ENCODE measurements at regions not wholly inside any gene's neighbourhood (a gene's known extent, or its start where the extent isn't known, plus 50 kb on each side); places are given as distances from the start of the nearest gene placed in this dataset.

GRCh38 chr6:137407816-137408215 lies 86.4 kb downstream of the OLIG3 start:
- H3K4me1 ChIP-seq (ENCODE audit: control insufficient read depth in 1 of 2, insufficient read depth in 2 of 2, low read length in 2 of 2), result no peaks in the 10 kb centered on the region
- no peaks in the 10 kb centered on the region for H3K79me2 ChIP-seq (ENCODE audit: insufficient read depth, low read length)
- H3K27ac ChIP-seq (ENCODE audit: low read depth, low read length), result no peak overlapping the region
- TF ChIP-seq, protein P1, sequence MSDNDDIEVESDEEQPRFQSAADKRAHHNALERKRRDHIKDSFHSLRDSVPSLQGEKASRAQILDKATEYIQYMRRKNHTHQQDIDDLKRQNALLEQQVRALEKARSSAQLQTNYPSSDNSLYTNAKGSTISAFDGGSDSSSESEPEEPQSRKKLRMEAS (IDR thresholded peaks at IDR 0.05), result no peak
- H2AFZ ChIP-seq (ENCODE audit: low read depth, low read length, poor library complexity, severe bottlenecking), result no peak overlapping the region
- ChIA-PET CTCF (no interaction called here), RAD21 (ENCODE audit: low non-redundant PET in 1 of 2, low total read pairs in 2 of 2, uncharacterized antibody in 2 of 2, unreplicated experiment in 2 of 2) (no interaction called here), POLR2A (no interaction called here)
- DNase-seq (ENCODE audit: low read depth, low spot score) (no peak), ATAC-seq (no peak)
- H4K20me1 ChIP-seq (ENCODE audit: insufficient read depth), result no peaks in the 10 kb centered on the region
- no peak overlapping the region for H3K4me2 ChIP-seq (ENCODE audit: low read length)
- H3K9me3 ChIP-seq (ENCODE audit: control insufficient read depth in 1 of 2, insufficient read depth in 1 of 2, low read depth in 1 of 2, low read length in 2 of 2), result no peaks in the 10 kb centered on the region
- no peaks in the 10 kb centered on the region for H3K36me3 ChIP-seq (ENCODE audit: control insufficient read depth in 1 of 2, insufficient read depth in 2 of 2, low read length in 2 of 2)
- H3K27me3 ChIP-seq (ENCODE audit: insufficient read depth, low read length), result no peaks in the 10 kb centered on the region
- H3K4me3 ChIP-seq (replicated peaks in 1 of 2; ENCODE audit: low read depth in 1 of 2, low read length in 2 of 2), result no peak overlapping the region
- intact Hi-C loops (cut with micrococcal nuclease), result no loop called here
- no peak overlapping the region for H3K9ac ChIP-seq (ENCODE audit: low read length)
- no peaks in the 10 kb centered on the region for H3K9me2 ChIP-seq (ENCODE audit: insufficient read depth)
- BruUV-seq (replicated peaks), result no TSS peak

DNA sequence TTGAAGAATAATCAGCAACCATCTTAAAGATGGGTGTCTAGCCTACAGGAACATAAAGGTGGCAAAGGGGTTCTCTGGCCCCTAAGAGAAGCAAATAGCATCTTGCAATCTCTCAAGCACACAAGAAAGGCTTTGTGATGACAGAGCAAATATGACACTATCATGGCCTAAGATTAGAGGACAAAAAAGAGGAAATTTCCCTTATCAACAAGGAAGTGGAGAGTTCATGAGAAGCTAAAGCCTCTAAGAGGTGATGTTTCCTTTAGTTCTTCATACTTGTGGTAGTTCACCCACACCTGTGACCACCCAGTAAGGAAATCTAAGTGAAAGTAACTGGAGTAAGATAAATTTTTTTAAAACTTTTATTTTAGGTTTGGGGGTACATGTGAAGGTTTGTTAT lies 88.4 kb downstream of the OLIG3 start:
- DNase-seq (ENCODE audit: low read depth, low spot score) (no peak), ATAC-seq (no peak)
- ChIA-PET POLR2A (no interaction called here), RAD21 (ENCODE audit: low non-redundant PET in 1 of 2, low total read pairs in 2 of 2, uncharacterized antibody in 2 of 2, unreplicated experiment in 2 of 2) (no interaction called here), CTCF (interaction anchor here (1.4 kb wide), 1 partner anchor 92 kb away, joined by 3 read pairs; no protein-coding TSS in a partner anchor)
- Histone ChIP-seq H3K27ac (ENCODE audit: low read depth, low read length) (no peak overlapping the region), H3K9me2 (ENCODE audit: insufficient read depth) (no peaks in the 10 kb centered on the region), H3K4me2 (ENCODE audit: low read length) (no peak overlapping the region), H3K79me2 (ENCODE audit: insufficient read depth, low read length) (no peaks in the 10 kb centered on the region), H2AFZ (ENCODE audit: low read depth, low read length, poor library complexity, severe bottlenecking) (no peak overlapping the region), H3K4me1 (ENCODE audit: control insufficient read depth in 1 of 2, insufficient read depth in 2 of 2, low read length in 2 of 2) (no peaks in the 10 kb centered on the region), H3K9me3 (ENCODE audit: control insufficient read depth in 1 of 2, insufficient read depth in 1 of 2, low read depth in 1 of 2, low read length in 2 of 2) (no peaks in the 10 kb centered on the region), H4K20me1 (ENCODE audit: insufficient read depth) (no peaks in the 10 kb centered on the region), H3K27me3 (ENCODE audit: insufficient read depth, low read length) (no peaks in the 10 kb centered on the region), H3K36me3 (ENCODE audit: control insufficient read depth in 1 of 2, insufficient read depth in 2 of 2, low read length in 2 of 2) (no peaks in the 10 kb centered on the region), H3K9ac (ENCODE audit: low read length) (no peak overlapping the region), H3K4me3 (replicated peaks in 1 of 2; ENCODE audit: low read depth in 1 of 2, low read length in 2 of 2) (no peak overlapping the region)
- intact Hi-C loops (cut with micrococcal nuclease), result no loop called here
- TF ChIP-seq, protein P2, sequence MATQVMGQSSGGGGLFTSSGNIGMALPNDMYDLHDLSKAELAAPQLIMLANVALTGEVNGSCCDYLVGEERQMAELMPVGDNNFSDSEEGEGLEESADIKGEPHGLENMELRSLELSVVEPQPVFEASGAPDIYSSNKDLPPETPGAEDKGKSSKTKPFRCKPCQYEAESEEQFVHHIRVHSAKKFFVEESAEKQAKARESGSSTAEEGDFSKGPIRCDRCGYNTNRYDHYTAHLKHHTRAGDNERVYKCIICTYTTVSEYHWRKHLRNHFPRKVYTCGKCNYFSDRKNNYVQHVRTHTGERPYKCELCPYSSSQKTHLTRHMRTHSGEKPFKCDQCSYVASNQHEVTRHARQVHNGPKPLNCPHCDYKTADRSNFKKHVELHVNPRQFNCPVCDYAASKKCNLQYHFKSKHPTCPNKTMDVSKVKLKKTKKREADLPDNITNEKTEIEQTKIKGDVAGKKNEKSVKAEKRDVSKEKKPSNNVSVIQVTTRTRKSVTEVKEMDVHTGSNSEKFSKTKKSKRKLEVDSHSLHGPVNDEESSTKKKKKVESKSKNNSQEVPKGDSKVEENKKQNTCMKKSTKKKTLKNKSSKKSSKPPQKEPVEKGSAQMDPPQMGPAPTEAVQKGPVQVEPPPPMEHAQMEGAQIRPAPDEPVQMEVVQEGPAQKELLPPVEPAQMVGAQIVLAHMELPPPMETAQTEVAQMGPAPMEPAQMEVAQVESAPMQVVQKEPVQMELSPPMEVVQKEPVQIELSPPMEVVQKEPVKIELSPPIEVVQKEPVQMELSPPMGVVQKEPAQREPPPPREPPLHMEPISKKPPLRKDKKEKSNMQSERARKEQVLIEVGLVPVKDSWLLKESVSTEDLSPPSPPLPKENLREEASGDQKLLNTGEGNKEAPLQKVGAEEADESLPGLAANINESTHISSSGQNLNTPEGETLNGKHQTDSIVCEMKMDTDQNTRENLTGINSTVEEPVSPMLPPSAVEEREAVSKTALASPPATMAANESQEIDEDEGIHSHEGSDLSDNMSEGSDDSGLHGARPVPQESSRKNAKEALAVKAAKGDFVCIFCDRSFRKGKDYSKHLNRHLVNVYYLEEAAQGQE (IDR thresholded peaks at IDR 0.05; ENCODE audit: low read depth), result no peak
- TF ChIP-seq RAD21 (IDR thresholded peaks at IDR 0.05; ENCODE audit: low read depth) (no peak), SP1 (IDR thresholded peaks at IDR 0.05; ENCODE audit: low read depth) (no peak), ZNF274 (IDR thresholded peaks at IDR 0.05; ENCODE audit: low read depth, low read length) (no peak), EGR1 (IDR thresholded peaks at IDR 0.05; ENCODE audit: low read depth) (no peak), POLR2A (IDR thresholded peaks at IDR 0.05; ENCODE audit: borderline replicate concordance, extremely low read depth, insufficient read depth, insufficient read length) (no peak), ELF1 (IDR thresholded peaks at IDR 0.05; ENCODE audit: borderline replicate concordance, low read depth) (no peak), CEBPB (IDR thresholded peaks at IDR 0.05; ENCODE audit: low read depth) (no peak), FOSL1 (IDR thresholded peaks at IDR 0.05; ENCODE audit: low read depth) (no peak), SRF (IDR thresholded peaks at IDR 0.05; ENCODE audit: low read depth) (no peak), EZH2 (IDR thresholded peaks at IDR 0.05) (no peak), SIN3A (IDR thresholded peaks at IDR 0.05; ENCODE audit: low read depth) (no peak), ZFX (IDR thresholded peaks at IDR 0.05) (no peak), POLR2AphosphoS5 (IDR thresholded peaks at IDR 0.05; ENCODE audit: low read depth, low read length) (no peak), JUND (IDR thresholded peaks at IDR 0.05) (no peak), EZH2phosphoT487 (IDR thresholded peaks at IDR 0.05; ENCODE audit: borderline replicate concordance) (no peak)
- TF ChIP-seq, protein P3, sequence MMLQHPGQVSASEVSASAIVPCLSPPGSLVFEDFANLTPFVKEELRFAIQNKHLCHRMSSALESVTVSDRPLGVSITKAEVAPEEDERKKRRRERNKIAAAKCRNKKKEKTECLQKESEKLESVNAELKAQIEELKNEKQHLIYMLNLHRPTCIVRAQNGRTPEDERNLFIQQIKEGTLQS (IDR thresholded peaks at IDR 0.05), result no peak
- no TSS peak for BruUV-seq (replicated peaks)
